ENCODE measurements at regions not wholly inside any gene's neighbourhood (a gene's known extent, or its start where the extent isn't known, plus 50 kb on each side); places are given as distances from the start of the nearest gene placed in this dataset.

- Histone ChIP-seq H3K9me3 (ENCODE audit: control insufficient read depth, insufficient read depth, low read depth, low read length) (no peaks in the 10 kb centered on the region), H3K4me1 (ENCODE audit: control insufficient read depth, insufficient read depth, low read length) (no peaks in the 10 kb centered on the region), H3K4me3 (ENCODE audit: low read depth, low read length) (no peak overlapping the region), H3K36me3 (ENCODE audit: control insufficient read depth in 2 of 2, insufficient read depth in 1 of 2, low read length in 2 of 2) (no peaks in the 10 kb centered on the region), H3K27ac (ENCODE audit: extremely low read depth, low read depth, low read length) (no peak overlapping the region)
- TF ChIP-seq ZNF404 (tag by site-specific recombination; IDR thresholded peaks at IDR 0.05) (no peak), SCRT2 (tag by site-specific recombination; IDR thresholded peaks at IDR 0.05) (no peak), ZNF394 (tag by site-specific recombination; IDR thresholded peaks at IDR 0.05; ENCODE audit: borderline replicate concordance) (no peak), ZFP69B (tag by site-specific recombination; IDR thresholded peaks at IDR 0.05) (no peak), ZNF658 (tag by site-specific recombination; IDR thresholded peaks at IDR 0.05) (no peak), ZEB2 (tag by site-specific recombination; IDR thresholded peaks at IDR 0.05) (no peak), ZNF202 (tag by site-specific recombination; IDR thresholded peaks at IDR 0.05; ENCODE audit: borderline replicate concordance) (no peak), ZNF138 (tag by site-specific recombination; IDR thresholded peaks at IDR 0.05; ENCODE audit: borderline replicate concordance) (no peak), GLI2 (tag by site-specific recombination; IDR thresholded peaks at IDR 0.05; ENCODE audit: borderline replicate concordance, low read depth) (no peak), ZNF621 (tag by site-specific recombination; IDR thresholded peaks at IDR 0.05) (no peak), HOXC10 (CRISPR knock-in tag; IDR thresholded peaks at IDR 0.05) (no peak)
- CTCF ChIA-PET: no interaction called here
- POLR2A ChIA-PET: no interaction called here
Measured at GRCh38 chr15:29331071-29331470, 61.4 kb upstream of the NSMCE3 start.

- Histone ChIP-seq H3K4me3 (ENCODE audit: low read depth, low read length) (no peak overlapping the region), H3K27ac (ENCODE audit: extremely low read depth, low read depth, low read length) (no peak overlapping the region), H3K36me3 (ENCODE audit: control insufficient read depth in 2 of 2, insufficient read depth in 1 of 2, low read length in 2 of 2) (no peaks in the 10 kb centered on the region), H3K4me1 (ENCODE audit: control insufficient read depth, insufficient read depth, low read length) (peaks cover 6% of the 10 kb centered on the region; the same call in 1 of the 2 replicates), H3K9me3 (ENCODE audit: control insufficient read depth, insufficient read depth, low read depth, low read length) (no peaks in the 10 kb centered on the region)
- TF ChIP-seq ZNF23 (tag by site-specific recombination; IDR thresholded peaks at IDR 0.05; ENCODE audit: borderline replicate concordance): no peak
- TF ChIP-seq SP2 (tag by site-specific recombination; IDR thresholded peaks at IDR 0.05): no peak
- TF ChIP-seq ZNF664 (tag by site-specific recombination; IDR thresholded peaks at IDR 0.05): no peak
- no peak for TF ChIP-seq ZNF341 (tag by site-specific recombination; IDR thresholded peaks at IDR 0.05; ENCODE audit: low read depth)
- no peak for TF ChIP-seq ZNF596 (tag by site-specific recombination; IDR thresholded peaks at IDR 0.05)
- no peak for TF ChIP-seq HOXD13 (CRISPR knock-in tag; IDR thresholded peaks at IDR 0.05; ENCODE audit: borderline replicate concordance)
- TF ChIP-seq ZBTB26 (tag by site-specific recombination; optimal IDR thresholded peaks at IDR 0.05): no peak
- TF ChIP-seq ZNF837 (tag by site-specific recombination; IDR thresholded peaks at IDR 0.05): no peak
- TF ChIP-seq ZNF654 (tag by site-specific recombination; IDR thresholded peaks at IDR 0.05; ENCODE audit: low read depth): no peak
- no peak for TF ChIP-seq TCF7L2 (IDR thresholded peaks at IDR 0.05; ENCODE audit: borderline replicate concordance, low read depth, low read length)
- no peak for TF ChIP-seq ZNF248 (tag by site-specific recombination; IDR thresholded peaks at IDR 0.05)
- no peak for TF ChIP-seq ZNF169 (tag by site-specific recombination; IDR thresholded peaks at IDR 0.05)
- no peak for TF ChIP-seq ELK4 (IDR thresholded peaks at IDR 0.05; ENCODE audit: borderline replicate concordance, low read depth, low read length)
- no peak for TF ChIP-seq ZNF302 (tag by site-specific recombination; IDR thresholded peaks at IDR 0.05; ENCODE audit: low read depth)
- TF ChIP-seq KLF9 (tag by site-specific recombination; IDR thresholded peaks at IDR 0.05; ENCODE audit: low read depth): no peak
- TF ChIP-seq ZNF768 (tag by site-specific recombination; IDR thresholded peaks at IDR 0.05): no peak
- no peak for TF ChIP-seq HOXA7 (CRISPR knock-in tag; IDR thresholded peaks at IDR 0.05; ENCODE audit: borderline replicate concordance)
- no peak for TF ChIP-seq PRDM1 (tag by site-specific recombination; IDR thresholded peaks at IDR 0.05)
- no peak for TF ChIP-seq ZBTB7A (tag by site-specific recombination; IDR thresholded peaks at IDR 0.05; ENCODE audit: low read depth)
- POLR2A ChIA-PET: no interaction called here
- CTCF ChIA-PET: no interaction called here
Measured at GRCh38 chr15:29324746-29325145, 55.1 kb upstream of the NSMCE3 start.
